Hypothalamus (tissue), 51 donors: ENCODE measurements at regions not wholly inside any gene's neighbourhood (a gene's known extent, or its start where the extent isn't known, plus 50 kb on each side); places are given as distances from the start of the nearest gene placed in this dataset.
"Not testable (repeated sequence)": the region's sequence is repeated elsewhere in the genome, so short reads cannot be mapped to it uniquely, and the experiment has no call there.

ENCODE experiments used
- DNase-seq, 51 donors: peaks; one replicate each; lab custom pipeline; 2025; lab: John Stamatoyannopoulos, UW

- DNase-seq: no peak
Measured at GRCh38 chr5:98248949-98249348, 524.5 kb upstream of the RGMB start.

DNA sequence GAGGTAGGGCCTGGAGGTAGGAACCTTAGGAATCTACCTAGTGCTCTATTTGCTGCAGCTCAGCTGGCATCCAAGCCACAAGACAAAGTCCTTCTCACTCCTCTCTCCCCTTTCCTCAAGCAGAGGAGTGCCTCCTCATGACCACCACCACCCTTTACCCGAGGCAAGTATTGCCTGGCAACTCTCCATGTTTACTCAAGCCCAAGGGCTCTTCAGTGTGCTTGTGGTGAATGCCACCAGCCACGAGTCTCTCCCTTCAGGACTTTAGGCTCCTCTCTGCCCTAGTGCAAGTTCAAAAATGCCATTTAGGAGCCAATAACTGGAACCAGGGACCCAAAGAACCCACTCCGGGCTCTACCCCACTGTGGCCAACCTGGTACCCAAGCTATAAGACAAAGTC, 514.5 kb upstream of the RGMB start:
- DNase-seq: no peak

GRCh38 chr5:98259595-98259994, 513.9 kb upstream of the RGMB start:
- DNase-seq: no peak

DNA sequence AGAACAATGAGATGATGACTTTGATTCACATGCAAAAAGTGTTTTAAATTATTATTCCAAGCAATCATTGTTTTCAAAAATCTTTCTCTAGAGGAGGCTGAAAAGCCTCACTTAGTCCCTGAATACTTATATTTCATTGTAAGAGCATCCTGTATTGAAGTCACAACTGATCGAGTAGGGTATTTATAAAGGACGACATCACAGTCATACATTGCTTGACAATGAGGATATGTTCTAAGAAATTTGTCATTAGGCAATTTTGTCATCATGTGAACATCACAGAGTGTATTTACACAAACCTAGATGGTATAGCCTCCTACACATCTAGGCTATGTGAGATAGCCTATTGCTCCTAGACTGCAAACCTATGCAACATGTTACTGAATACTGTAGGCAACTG, 510.4 kb upstream of the RGMB start:
- DNase-seq: no peak

DNA sequence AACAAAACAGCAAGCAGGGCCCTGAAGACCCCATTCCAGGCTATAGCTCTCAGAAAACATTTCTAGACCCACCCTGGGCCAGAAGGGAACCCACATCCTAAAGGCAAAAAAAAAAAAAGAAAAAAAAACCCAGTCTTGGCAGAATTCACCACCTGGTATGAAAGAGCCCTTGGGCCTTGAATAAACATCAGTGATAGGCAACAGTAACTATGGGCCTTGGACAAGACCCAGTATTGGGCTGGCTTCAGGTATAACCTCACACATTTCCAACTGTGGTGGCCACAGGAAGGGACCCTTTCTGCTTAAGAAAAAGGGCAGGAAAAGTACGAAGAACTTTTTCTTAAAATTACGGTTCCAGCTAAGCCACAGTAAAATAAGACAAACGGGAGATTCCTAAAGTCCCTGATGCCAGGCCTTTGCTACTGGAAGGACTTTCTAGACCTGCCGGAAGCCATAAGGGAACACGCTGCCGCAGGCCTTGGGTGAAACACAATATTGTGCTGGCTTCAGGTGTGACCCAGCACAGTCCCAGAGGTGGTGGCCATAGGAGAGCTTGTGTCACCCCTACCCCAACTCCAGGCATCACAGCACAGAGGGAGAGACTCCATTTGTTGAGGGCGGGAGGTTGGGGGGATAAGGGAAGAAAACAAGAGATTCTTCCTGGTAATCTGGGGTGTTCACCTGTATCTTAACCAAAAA, 505.2 kb upstream of the RGMB start:
- DNase-seq: no peak

DNA sequence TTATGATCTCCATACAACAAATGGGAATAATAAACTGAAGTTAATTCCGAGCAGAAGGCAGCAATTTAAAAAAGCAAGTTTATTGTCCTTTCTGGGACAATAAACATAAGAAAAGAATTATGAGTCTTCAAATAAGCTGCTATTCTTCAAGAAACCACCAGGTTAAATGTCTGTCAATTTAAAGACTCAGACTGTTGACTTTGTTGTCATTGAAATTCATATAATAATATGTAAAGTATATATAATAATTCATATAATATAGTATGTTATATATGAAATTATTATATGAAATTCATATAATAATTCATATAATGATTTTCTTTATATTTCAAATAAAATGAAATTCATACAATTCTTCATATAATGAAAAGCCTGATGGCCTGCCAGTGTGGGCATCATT, 497.5 kb upstream of the RGMB start:
- DNase-seq: no peak

GRCh38 chr5:98282521-98282920, 490.9 kb upstream of the RGMB start:
- no peak for DNase-seq

- no peak for DNase-seq
Measured at GRCh38 chr5:98292496-98292895, 481.0 kb upstream of the RGMB start.

DNA sequence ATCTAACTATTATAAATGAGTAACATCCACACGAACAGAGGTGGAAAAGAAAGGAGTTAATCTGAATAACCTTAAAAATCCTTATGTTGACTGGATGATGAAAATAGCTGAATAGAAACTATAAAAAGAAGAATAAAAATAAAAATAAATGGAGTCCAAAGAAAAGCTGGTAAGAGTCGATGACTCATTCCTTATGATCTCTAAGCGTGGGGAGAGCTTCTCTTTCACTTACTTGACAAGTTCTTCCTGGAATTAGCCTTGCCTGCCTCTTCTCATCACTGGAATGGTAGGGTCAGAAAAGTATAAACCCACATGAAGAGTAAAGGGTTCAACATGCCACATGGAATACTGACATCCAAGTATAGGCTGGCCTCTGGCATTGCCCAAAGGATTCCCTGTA, 477.0 kb upstream of the RGMB start:
- no peak for DNase-seq

GRCh38 chr5:98299435-98299834, 474.0 kb upstream of the RGMB start:
- DNase-seq: no peak

DNA sequence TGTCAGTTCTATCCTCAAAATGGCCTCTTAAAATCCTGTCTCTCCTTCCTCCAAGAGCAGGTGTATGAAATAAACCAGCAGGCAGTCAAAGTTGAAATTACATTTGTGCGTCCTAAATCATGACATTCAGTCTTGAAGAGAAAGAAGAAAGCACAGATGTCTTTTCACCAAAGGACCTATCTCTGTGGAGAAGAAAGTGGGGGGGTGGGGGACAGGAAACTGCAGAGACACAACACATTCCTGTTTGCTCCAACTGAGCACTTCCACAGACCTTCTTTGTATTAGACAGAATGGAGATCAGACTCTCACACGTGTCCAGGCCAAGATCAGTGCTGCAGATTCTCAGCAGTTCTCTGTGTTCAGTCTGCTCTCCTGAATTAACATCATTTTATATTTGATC, 471.9 kb upstream of the RGMB start:
- DNase-seq: peak in 9 of 51 donors; percentile 1 to 20 (median 4)

DNA sequence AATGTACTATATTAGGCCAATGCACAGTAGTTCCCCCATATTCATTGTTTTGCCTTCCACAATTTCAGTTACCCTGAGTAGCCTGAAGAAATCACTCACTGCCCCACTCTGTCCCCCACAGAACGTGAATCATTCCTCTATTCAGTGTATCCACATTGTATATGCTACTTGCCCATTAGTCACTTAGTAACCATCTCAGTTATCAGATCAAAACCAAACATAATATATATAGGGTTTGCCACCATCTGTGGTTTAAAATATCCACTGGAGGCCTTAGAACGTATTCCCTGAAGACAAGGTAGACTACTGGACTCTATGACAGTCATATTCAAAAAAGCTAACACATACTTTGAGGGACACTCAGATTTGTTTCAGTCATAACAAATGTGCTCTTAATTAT, 465.7 kb upstream of the RGMB start:
- no peak for DNase-seq

- no peak for DNase-seq
Measured at GRCh38 chr5:98308231-98308630, 465.2 kb upstream of the RGMB start.

DNA sequence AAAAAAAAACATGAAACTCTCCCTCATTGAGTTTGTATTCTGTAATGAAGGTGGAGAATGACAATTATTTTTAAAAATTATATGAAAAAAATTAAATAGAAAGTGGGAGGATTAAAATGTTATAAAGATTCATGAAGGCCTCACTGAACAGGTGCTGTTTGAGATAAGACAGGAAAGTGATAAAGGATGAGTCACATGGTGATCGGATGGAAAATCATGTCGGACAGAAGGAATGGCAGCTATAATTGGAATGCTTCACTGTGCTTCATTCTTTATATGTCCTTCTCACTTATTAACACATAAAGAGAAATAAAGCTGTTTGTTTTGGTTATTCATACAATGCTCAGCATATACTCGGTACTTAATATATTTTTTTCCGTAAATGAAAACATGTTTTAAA, 464.5 kb upstream of the RGMB start:
- no peak for DNase-seq

DNA sequence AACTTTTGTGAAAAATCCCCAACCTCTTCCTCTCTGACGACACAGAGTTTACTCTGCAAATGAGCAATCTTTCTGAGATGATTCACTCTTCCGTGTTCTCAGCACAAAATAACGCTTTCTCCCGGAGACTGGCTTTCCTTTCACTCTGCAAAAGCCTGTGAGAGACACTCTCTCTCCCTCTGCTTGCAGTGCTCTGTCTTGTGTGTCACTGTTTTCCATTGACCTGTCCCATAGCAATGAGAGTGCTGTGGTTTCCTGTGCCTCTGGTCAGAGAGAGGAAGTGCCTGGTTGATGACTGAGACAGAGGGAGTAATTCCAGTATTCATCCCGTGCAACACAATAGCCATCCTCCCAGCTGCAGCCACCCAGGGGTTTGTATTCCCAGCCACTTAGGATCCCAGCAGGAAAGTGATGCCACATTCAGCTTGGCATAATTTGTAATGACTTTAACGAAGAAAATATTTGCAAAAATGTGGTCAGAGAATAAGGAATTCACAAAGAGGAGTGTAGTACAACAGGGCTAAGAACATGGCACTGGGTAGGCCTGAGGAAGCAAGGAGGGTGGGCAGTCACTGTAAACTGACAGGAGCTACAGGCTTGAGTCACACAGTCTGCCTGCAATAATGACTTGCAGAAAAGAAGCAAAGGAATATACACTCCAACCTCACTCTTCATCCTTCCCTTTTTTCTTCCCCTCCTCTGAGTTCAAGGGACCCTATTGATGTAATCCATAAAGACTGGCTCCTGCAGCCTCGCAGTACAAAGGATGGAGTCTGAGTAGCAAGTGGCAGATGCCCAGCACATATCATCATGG, 463.5 kb upstream of the RGMB start:
- peak in 20 of 51 donors; percentile 0 to 38 (median 18) for DNase-seq

DNA sequence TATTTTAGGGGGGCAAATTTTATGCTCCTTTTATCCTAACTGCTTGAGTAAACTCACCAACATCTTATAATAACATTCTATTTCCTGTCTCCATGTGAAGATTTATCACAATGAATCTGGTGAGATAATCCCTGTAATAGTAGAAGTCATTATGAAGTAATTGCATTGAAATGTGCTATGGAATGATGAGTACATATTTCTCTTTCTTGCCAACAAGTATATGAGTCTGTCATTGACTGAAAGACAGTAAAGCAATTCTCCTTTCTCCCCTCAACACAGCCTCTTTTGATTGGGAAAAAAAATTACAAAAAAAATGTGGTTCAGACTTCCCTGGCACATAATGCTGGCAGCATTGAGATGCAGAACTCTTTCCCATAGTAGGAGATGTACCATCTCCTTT, 459.2 kb upstream of the RGMB start:
- no peak for DNase-seq

GRCh38 chr5:98318386-98318785, 455.1 kb upstream of the RGMB start:
- no peak for DNase-seq

DNA sequence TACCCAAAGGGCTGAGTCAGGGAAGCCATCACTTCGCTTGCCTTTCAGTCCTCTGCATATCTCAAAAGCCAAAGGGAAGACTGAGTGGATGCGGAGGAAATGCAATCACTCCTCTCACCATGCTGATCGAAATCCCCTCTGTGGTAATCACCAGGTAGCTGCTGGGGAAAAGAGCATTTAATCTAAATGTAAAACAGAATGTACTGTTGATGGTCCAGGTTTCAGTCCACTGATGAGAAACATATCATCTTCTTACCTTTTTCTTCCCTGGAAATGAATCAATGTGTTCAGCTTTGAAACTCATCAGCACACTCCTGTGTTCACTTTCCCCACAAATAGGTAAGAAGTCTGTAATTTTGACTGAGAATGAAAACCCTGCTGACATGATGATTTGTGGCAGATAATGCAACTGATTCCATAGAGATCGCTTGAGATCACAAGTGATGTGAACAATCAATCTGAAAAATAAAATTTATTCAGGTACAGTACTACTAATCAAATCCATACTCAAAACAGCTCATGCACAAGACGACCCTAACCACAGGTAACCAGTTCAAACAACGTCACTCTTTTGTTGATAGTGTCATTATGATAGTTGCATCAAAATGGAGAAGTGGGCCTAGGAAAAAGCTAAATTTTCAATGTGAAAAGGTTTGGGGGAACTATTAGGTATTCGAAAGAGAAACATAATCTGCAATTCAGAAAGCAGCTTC, 454.0 kb upstream of the RGMB start:
- no peak for DNase-seq

DNA sequence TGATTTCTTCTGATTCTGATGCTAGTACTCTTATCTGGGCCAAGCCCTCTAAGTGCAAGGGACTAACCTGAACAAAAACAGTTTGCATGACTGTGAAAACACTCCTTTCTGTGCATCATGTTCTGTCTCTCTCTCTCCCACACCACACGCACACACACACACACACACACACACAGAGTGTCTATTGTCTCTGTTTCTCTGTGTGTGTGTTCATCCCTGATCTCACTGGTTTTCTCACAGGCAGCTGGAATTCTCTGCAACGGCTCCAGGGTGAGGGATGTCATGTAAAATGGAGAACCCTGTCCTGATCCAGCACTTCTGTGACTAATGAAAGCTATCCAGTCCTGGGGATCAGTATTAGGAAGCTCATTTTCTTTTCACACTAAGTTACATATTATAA, 453.1 kb upstream of the RGMB start:
- peak in 5 of 51 donors; percentile 2 to 10 (median 5) for DNase-seq

DNA sequence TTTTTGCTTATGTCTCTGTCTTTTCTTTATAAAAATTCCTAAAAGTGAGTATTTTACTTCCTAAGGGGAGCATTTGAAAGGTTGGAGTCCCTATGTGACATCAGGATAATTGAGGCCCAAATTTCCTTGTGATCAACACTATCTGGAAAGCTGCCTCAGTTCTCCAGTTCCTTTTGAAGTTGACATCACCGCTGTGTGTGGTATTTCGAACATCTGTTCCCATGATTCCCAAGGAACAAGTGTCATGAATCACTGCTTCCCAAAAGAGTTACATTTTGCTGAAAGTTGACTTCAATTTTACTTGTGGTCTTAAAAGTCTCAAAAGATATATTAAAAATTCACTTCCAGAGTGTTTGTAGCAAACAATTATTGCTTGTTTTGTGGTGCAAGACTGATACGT, 452.1 kb upstream of the RGMB start:
- DNase-seq: no peak

- DNase-seq: not testable (repeated sequence)
Measured at GRCh38 chr5:98325187-98325586, 448.3 kb upstream of the RGMB start.

DNA sequence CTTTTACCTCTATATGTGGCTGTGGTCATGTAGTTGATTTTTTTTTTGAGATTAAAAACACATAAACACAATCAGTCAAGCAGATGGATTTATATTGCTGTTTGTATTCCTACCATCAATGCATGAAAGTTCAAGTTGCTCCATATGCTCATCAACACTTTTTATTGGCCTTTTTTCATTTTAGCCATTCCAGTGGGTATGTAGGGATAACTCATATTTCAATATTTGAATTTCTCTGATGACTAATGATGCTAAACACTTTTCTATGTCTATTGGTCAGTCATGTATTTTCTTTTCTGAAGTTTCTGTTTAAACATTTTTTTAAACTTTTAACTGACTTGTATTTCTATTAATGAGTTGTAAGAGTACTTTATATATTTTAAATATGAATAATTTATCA, 445.4 kb upstream of the RGMB start:
- no peak for DNase-seq
